Loucy (cell line): ENCODE measurements at regions not wholly inside any gene's neighbourhood (a gene's known extent, or its start where the extent isn't known, plus 50 kb on each side); places are given as distances from the start of the nearest gene placed in this dataset.

Experiments
- EZH2phosphoT487 ChIP-seq: fragments of 200-600 bp; IDR thresholded peaks from 2 replicates; pipeline ENCODE4 v1.6.1; 2018; ENCODE audit warnings: antibody characterized with exemption, mild to moderate bottlenecking, moderate library complexity, borderline replicate concordance
- TF ChIP-seq, protein P1 (sequence below): fragments of 200-600 bp; sonication (generic); conservative IDR thresholded peaks from 2 replicates; pipeline ENCODE4 v1.5.1; 2014; ENCODE audit warnings: mild to moderate bottlenecking, antibody characterized with exemption, low read length

DNA sequence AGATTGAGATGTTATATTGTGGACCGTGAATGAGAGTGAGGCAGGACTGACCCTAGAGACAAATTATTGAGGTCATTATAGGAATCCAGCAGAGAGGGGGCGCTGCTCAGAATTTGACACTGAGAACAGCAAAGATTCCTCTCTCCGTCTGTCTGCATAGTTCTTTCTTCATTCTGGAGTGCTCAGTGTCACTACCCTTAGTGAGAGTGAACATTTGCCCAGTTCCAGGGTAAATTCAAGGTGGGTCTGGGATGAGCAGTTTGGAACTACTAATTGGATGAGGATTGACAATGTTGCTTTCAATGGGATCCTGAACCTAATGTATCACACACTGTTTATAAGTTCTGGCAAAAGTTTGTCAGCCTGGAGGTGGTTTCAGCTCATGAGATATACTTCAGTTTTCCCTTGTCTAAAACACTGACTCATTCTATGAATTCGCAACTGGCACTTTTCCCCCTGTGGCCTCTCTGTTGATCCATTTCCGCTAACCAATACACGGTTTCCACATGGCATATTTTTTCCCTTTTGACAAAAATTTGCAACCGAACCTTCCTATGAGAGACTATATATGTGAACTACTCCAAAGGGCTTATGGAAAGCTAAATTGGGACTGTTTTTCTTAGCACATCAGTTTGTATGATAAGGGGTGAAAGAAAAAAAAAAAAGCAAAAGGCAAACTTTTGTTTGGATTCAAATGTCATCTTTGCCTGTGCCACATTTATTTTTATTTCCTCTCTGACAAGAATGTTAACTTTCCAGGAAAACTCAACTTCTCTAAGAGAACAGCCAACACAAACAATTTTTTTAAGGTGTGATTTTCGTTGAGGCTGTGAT is 1240.7 kb upstream of the WWC1 start:
- TF ChIP-seq, protein P1, sequence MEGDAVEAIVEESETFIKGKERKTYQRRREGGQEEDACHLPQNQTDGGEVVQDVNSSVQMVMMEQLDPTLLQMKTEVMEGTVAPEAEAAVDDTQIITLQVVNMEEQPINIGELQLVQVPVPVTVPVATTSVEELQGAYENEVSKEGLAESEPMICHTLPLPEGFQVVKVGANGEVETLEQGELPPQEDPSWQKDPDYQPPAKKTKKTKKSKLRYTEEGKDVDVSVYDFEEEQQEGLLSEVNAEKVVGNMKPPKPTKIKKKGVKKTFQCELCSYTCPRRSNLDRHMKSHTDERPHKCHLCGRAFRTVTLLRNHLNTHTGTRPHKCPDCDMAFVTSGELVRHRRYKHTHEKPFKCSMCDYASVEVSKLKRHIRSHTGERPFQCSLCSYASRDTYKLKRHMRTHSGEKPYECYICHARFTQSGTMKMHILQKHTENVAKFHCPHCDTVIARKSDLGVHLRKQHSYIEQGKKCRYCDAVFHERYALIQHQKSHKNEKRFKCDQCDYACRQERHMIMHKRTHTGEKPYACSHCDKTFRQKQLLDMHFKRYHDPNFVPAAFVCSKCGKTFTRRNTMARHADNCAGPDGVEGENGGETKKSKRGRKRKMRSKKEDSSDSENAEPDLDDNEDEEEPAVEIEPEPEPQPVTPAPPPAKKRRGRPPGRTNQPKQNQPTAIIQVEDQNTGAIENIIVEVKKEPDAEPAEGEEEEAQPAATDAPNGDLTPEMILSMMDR, result peak; percentile 34
- TF ChIP-seq EZH2phosphoT487, result no peak
